AG09309 (cell line): ENCODE measurements at regions not wholly inside any gene's neighbourhood (a gene's known extent, or its start where the extent isn't known, plus 50 kb on each side); places are given as distances from the start of the nearest gene placed in this dataset.

Experiments used
- DNase-seq: peaks from one replicate; pipeline ENCODE4 v3.0.0-alpha.2; 2010; ENCODE audit warnings: low read depth
- H3K4me3 ChIP-seq: 2 replicates; pipeline ENCODE4 v1.5.1; 2011; ENCODE audit warnings: mild to moderate bottlenecking, low read depth, low read length, moderate library complexity; ENCODE audit not compliant: control insufficient read depth
- TF ChIP-seq, protein P1 (sequence below): IDR thresholded peaks from 2 replicates; pipeline ENCODE4 v1.5.1; 2011; ENCODE audit warnings: mild to moderate bottlenecking, low read depth, low read length, inconsistent platforms; ENCODE audit not compliant: insufficient read depth, control insufficient read depth; ENCODE audit errors: missing control alignments

DNA sequence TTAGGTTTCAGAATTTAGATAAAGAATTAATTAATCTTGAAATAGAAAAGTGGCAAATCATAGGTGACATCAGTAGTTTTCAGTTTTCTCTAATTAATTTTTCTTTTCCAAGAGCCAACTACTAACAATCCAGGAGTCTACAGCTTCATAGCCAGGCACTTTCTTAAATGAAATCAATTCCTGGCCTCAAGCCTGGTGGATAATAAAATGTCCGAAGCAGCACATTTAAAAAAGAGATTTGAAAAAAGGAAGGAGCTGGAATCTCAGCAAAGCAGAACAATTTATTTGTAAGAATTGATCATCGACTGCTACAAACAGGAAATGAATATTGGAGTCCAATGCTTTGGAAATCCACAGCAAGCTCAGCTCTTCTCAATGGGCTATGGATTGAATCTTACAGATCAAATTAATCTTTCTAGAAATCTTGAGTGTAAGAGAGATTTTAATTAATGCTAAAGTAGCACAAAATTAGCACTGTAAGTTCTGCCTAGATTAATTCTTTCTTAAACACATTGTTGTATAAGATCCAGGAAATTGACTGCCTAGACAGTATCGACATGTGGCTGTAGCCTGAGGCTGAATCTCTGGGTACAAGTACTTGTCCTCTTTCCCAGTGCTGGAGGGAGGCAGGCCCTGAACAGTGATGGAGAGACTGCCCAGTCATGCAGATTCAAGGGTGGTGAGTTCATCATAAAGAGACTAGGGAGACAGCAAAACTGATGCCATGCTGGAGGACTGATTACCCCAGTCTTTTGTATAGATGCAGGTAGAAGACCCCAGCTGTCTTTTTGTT, 167.8 kb upstream of the POU2AF2 start:
- DNase-seq = no peak
- TF ChIP-seq, protein P1, sequence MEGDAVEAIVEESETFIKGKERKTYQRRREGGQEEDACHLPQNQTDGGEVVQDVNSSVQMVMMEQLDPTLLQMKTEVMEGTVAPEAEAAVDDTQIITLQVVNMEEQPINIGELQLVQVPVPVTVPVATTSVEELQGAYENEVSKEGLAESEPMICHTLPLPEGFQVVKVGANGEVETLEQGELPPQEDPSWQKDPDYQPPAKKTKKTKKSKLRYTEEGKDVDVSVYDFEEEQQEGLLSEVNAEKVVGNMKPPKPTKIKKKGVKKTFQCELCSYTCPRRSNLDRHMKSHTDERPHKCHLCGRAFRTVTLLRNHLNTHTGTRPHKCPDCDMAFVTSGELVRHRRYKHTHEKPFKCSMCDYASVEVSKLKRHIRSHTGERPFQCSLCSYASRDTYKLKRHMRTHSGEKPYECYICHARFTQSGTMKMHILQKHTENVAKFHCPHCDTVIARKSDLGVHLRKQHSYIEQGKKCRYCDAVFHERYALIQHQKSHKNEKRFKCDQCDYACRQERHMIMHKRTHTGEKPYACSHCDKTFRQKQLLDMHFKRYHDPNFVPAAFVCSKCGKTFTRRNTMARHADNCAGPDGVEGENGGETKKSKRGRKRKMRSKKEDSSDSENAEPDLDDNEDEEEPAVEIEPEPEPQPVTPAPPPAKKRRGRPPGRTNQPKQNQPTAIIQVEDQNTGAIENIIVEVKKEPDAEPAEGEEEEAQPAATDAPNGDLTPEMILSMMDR = no peak
- no peak overlapping the region for H3K4me3 ChIP-seq

DNA sequence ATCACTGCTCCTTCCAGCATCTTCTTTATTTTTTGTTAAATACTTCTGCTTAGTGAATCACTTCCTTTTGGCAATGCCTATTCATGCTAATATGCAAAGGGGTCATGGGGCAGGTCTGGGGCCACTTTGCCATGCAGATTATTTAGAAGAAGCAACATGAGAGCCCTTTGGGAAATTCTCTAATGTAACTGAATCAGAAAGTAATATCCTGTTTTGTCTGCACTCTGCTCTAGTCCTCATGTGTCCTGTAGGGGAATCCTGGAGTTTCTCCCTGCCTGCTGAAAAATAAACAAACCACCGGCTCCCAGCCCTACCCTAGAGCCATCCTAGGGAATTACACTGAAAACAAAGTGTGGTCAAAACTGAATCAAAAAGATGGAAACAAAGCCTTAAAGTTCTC, 176.5 kb upstream of the POU2AF2 start:
- no peak for DNase-seq
- no peak overlapping the region for H3K4me3 ChIP-seq
- TF ChIP-seq, protein P1 = peak; percentile 45

DNA sequence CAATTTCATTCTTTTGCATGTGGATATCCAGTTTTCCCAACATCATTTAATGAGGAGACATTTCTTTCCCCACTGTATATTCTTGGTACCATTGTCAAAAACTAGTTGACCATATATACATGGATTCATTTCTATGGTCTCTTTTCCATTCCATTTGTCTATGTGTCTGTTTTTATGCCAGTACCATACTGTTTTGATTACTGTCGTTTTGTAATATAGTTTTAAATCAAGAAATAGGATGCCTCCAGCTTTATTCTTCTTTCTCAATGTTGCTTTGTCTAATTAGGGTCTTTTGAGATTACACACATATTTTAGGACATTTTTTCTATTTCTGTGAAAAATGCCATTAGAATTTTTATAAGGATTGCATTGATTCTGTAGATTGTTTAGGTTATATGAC, 177.5 kb upstream of the POU2AF2 start:
- TF ChIP-seq, protein P1 = no peak
- DNase-seq = no peak
- H3K4me3 ChIP-seq = no peak overlapping the region

GRCh38 chr11:111066846-111067245, 178.7 kb upstream of the POU2AF2 start:
- no peak overlapping the region for H3K4me3 ChIP-seq
- no peak for DNase-seq
- TF ChIP-seq, protein P1 = no peak

DNA sequence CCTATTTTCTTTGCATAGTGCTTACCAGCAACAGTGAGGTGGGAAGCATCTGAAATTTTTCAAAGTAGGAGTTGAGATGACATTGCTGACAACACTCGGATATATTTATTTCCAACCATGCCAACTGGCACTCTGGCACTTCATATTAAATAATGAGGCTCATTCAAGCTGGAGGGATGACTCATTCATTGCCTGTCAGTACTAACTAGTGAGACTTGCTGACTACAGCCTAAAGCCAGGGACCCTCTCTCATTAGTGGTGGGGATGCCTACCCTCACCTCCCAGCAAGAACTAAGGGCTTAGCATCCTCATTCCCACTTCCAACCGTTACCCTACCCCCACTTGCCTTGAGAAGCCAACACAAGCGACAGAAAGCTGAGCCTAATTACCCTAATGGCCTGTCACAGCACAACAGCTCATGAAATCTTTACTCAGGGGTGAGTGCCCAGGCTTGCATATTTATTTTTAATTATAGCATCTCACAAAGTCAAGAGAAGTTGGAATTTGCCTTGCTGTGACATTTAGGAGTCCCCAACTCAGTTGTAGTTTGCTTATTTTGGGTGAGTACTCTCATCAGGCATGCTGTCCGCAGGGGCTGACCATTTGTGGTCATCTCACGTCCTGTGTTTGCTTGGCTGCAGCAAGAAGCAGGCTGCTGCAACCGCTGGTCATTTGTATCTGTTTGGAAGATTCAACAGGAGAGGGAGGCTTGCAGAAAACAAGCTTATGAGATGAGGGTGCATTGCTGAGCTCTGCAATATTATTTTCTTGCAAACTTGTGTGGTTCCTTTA, 181.6 kb upstream of the POU2AF2 start:
- TF ChIP-seq, protein P1 = no peak
- DNase-seq = peak; percentile 37
- H3K4me3 ChIP-seq = no peak overlapping the region

GRCh38 chr11:111062420-111062819, 183.1 kb upstream of the POU2AF2 start:
- no peak for DNase-seq
- TF ChIP-seq, protein P1 = no peak
- H3K4me3 ChIP-seq = no peak overlapping the region
